H1 (cell line): ENCODE measurements at regions not wholly inside any gene's neighbourhood (a gene's known extent, or its start where the extent isn't known, plus 50 kb on each side); places are given as distances from the start of the nearest gene placed in this dataset.

Experiments
- ASH2L ChIP-seq: fragments of 200-600, 300-600 bp; sonication (generic); IDR thresholded peaks from one replicate; pipeline ENCODE4 v1.7.1; 2017; ENCODE audit warnings: low read length
- CBX5 ChIP-seq: fragments of 300-800, 300-1000 bp; sonication (generic); IDR thresholded peaks from 2 replicates; pipeline ENCODE4 v1.7.1; 2016; ENCODE audit warnings: antibody characterized with exemption, low read length, low read depth
- EP300 ChIP-seq, 2 experiments: IDR thresholded peaks; 1 replicate in 1 of 2; 2 replicates in 1 of 2; pipeline ENCODE4 v1.6.1; 2011 to 2012; ENCODE audit warnings: low read depth in 2 of 2, low read length in 2 of 2, mild to moderate bottlenecking in 2 of 2, borderline replicate concordance in 1 of 2, inconsistent platforms in 1 of 2, moderate library complexity in 1 of 2
- FOSL1 ChIP-seq: IDR thresholded peaks from 2 replicates; pipeline ENCODE4 v1.6.1; 2011; ENCODE audit warnings: mild to moderate bottlenecking, low read depth, low read length, moderate library complexity; ENCODE audit not compliant: insufficient read depth
- SIX5 ChIP-seq: IDR thresholded peaks from 2 replicates; pipeline ENCODE4 v1.6.1; 2011; ENCODE audit warnings: mild to moderate bottlenecking, low read depth, low read length
- TF ChIP-seq, protein P1 (sequence below): IDR thresholded peaks from 2 replicates; pipeline ENCODE4 v1.6.1; 2012; ENCODE audit warnings: low read length, inconsistent platforms

DNA sequence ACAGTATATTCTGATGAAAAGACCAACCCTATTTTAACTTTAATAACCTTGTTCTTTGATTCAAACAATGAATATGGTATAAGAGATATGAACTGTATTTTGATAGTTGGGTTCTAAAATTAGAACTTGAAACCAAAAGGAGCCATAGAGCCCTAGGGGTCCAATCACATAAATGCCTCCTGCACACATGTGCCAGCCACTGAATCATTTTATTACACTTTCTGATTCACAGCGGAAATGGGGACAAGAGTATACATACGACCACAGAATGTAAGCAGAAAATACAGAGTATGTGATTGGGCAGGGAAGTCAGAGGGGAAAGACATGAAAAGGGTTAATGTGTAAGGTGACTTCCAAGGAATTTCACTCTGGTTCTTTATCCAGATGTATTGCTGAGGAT, 1000.2 kb downstream of the NR2F1-AS1 start (continued):
- TF ChIP-seq ASH2L (no peak), SIX5 (no peak), EP300 (IDR thresholded peaks at IDR 0.05; ENCODE audit: borderline replicate concordance in 1 of 2, low read depth in 2 of 2, low read length in 2 of 2) (no peak), CBX5 (no peak), FOSL1 (no peak)
- TF ChIP-seq, protein P1, sequence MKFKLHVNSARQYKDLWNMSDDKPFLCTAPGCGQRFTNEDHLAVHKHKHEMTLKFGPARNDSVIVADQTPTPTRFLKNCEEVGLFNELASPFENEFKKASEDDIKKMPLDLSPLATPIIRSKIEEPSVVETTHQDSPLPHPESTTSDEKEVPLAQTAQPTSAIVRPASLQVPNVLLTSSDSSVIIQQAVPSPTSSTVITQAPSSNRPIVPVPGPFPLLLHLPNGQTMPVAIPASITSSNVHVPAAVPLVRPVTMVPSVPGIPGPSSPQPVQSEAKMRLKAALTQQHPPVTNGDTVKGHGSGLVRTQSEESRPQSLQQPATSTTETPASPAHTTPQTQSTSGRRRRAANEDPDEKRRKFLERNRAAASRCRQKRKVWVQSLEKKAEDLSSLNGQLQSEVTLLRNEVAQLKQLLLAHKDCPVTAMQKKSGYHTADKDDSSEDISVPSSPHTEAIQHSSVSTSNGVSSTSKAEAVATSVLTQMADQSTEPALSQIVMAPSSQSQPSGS: no peak
